Hematopoietic multipotent progenitor cell treated with erythropoietin and hydrocortisone succinate and interleukin-3 and kit ligand, for 8 days (in vitro differentiated cells): ENCODE measurements at regions not wholly inside any gene's neighbourhood (a gene's known extent, or its start where the extent isn't known, plus 50 kb on each side); places are given as distances from the start of the nearest gene placed in this dataset.
"Not testable (repeated sequence)": the region's sequence is repeated elsewhere in the genome, so short reads cannot be mapped to it uniquely, and the experiment has no call there.

Source experiments
- DNase-seq: peaks from one replicate; pipeline ENCODE4 v3.0.0-alpha.2; 2015

DNA sequence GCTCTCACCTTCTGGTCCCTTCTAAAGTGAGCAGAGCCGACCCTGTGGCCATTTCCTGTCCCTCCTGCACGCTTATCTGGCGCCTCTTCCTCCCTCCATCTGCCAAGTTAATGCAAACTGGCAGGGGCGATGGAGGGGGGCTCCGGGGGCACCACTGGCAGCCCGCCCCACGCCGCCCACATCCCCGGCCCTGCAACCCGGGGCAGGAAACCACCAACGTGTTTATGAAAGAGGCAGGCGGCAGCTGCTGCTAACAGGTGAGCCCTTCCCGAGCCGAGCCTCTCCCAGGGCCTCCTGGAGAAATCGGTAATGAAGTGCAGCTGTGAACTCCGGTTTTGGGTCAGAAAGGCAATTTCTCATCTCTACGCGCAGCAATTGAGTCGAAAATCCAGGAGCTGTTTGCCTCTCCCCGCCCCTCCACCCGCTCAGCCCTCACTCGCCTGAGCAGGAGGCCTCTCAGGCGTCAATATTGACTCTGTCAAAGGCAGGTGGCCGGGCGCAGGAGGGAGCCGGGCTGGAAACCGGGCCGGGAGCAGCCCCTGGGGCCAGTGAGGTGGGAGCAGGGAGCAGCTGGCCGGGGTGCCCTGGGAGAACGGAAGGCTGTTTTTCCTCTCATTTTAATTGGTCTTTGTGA lies 164.4 kb upstream of the GSE1 start:
- no peak for DNase-seq

DNA sequence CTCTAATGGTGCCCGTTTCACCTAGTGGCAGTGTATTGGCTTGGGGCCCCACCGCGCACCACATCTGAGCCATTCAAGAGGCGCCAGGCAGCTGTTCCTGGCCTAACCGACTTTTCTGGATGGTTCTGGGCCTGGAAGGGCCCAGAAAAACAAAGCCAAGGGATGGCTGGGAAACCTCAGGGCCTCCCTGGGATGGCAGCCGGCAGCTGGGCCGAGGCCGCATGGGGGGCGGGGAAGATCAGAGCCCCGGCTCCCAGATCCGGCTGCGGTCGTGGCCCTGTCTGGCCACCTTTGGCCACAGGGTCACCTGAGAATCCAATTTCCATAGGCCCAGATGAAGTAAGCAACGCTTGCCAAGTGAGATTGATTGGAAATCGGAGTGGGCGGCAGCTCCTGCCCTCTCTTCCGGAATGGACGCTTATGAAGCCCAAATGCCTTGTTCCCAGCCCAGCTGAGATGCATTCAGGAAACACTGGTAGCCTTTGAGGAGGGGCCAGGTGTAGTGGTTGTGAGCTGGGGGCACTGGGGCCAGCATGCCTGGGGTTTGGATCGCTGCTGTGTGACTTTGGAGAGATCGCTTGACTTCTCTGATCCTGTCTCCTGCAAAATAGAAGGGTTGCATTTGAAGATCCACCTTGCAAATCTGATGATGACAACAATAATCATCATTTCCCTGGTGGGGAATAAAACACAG lies 163.8 kb upstream of the GSE1 start:
- DNase-seq: no peak

- DNase-seq: no peak
These were observed 163.3 kb upstream of the GSE1 start for GRCh38 chr16:85449885-85450245.

DNA sequence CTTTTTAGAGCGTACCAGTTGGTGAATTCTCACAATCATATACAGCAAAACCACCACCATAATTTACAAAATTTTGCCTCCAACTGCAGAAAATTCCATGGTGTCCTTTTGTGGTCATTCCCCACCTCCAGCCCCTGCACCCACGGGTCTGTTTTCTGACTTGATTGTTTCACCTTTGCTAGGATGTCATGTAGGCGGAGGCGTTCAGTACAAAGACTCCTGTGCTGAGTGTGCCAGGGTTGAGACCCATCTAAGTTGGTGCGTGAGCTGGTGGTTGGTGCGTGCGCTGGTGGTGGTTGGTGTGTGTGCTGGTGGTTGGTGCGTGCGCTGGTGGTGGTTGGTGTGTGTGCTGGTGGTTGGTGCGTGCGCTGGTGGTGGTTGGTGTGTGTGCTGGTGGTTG lies 162.0 kb upstream of the GSE1 start:
- DNase-seq: not testable (repeated sequence)

DNA sequence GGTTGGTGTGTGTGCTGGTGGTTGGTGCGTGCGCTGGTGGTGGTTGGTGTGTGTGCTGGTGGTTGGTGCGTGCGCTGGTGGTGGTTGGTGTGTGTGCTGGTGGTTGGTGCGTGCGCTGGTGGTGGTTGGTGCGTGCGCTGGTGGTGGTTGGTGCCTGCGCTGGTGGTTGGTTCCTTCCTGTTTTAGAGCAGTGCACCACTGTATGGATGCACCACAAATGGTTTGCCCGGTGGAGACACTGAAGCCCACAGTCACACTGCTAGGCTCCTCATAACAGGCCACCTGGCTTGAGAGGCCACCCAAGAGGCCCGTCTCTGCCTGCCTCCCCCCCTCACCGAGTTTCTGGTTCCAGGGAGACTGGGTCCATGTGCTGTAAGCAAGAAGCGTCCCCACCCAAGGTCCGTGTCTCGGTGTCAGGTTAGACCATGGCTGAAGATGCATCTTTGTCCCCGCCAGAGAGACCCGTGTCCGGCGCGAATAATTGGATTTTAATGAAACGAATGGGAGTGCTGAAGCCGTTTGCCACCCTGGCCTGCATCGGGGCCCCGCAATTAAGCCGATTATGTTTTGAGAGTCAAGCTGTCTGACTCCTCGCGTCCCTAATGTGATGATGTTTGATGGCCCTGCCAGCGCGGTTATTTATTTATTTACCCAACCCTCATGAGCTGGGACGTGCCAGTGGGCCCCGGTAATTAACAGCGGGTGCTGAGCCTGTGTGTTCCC lies 161.3 kb upstream of the GSE1 start:
- no peak for DNase-seq

- DNase-seq: no peak
These were observed 160.5 kb upstream of the GSE1 start for GRCh38 chr16:85452364-85453193.

DNA sequence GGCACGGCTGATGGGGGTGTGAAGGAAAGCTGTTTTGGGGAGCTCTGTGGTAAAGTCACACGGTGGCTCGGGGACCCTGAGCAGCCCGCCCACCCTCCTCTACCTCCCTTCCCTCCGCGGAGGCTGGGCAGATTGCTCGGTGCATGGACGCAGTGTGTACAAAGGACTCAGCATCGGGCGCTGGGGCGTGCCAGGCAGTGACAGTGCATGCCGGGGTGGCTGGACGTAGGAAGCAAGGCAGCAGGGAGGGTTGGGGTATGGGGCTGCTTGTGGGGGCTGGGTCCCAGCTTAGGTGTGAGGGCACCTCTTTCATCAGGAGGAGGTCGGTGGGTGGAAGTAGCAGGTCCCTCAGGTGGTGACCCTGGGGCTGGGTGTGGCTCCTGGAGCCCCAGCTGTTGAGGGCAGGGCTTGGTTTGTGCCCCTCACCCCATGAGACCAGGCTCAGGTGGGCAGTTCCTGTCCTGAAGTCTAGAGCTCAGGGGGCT lies 159.9 kb upstream of the GSE1 start:
- no peak for DNase-seq

- DNase-seq: no peak
These were observed 159.4 kb upstream of the GSE1 start for GRCh38 chr16:85453703-85454102.

DNA sequence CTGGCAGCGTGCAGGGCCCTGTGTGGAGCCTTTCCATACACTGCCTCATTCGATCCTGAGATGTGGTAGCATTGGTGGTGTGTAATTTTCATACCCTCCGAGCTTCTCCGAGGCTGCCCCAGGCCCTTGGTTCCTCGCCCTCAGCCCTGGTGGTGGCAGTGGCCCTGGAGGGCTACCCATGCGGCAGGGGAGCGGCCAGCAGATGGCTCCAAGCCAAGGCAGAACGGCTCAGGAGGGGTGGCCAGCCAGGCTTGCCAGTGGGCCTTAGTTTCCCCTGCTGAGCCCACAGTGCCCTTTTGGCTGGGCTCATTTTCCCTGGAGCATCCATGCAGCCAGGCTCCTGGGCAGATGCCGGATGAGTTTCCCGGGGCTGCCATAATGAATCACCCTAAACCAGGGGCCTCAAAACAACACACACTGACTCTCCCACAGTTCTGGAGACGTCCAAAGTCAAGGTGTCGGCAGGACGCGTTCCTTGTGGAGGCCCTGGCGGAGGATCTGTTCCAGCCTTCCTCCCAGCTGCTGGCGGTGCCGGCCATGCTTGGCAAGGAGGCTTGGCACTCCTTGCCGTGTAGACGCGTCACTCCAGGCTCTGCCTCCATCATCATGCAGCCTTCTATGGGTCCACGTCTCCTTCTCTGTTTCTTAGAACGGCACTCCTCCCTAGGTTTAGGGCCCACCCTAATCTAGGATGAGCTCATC lies 158.8 kb upstream of the GSE1 start:
- DNase-seq: no peak

- no peak for DNase-seq
These were observed 157.6 kb upstream of the GSE1 start for GRCh38 chr16:85455534-85455933.

DNA sequence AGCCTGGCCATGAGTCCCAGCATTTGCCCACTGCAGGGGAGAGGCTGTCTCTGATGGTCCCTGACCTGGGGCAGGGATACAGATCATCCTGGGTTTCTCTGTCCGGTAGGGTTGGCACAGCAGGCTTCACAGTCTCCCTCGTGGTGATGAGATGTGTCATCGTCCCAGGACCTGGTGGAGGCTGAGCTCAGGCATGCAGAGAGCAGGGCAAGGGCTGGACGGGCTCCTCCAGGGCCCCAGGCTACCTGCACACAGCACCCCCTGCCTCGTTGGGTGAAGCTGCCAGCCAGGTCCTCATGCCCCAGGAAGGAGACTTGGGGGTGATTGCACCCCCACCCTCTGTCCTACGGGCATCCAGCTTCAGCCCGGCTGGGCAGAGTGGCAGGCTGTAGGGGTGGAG lies 155.8 kb upstream of the GSE1 start:
- DNase-seq: no peak

DNA sequence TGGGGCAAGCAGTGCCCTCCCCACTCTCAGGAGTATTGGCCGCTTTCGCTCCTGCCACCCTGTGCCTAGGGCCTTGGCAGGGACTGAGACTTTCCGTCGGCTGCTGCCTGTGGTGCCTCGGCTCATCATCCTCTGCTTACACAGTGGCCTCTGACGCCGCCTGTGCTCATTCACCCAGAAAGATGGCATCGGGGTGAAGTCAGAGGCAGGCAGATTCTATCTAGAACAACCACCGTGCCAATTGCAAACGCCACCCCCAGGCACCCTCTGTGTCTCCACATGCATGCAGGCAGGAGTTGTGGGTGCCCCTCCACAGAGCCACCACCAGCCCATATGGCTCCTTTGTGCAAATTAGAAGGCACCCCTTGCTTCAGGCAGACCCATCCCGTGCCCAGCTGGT lies 154.2 kb upstream of the GSE1 start:
- DNase-seq: no peak

DNA sequence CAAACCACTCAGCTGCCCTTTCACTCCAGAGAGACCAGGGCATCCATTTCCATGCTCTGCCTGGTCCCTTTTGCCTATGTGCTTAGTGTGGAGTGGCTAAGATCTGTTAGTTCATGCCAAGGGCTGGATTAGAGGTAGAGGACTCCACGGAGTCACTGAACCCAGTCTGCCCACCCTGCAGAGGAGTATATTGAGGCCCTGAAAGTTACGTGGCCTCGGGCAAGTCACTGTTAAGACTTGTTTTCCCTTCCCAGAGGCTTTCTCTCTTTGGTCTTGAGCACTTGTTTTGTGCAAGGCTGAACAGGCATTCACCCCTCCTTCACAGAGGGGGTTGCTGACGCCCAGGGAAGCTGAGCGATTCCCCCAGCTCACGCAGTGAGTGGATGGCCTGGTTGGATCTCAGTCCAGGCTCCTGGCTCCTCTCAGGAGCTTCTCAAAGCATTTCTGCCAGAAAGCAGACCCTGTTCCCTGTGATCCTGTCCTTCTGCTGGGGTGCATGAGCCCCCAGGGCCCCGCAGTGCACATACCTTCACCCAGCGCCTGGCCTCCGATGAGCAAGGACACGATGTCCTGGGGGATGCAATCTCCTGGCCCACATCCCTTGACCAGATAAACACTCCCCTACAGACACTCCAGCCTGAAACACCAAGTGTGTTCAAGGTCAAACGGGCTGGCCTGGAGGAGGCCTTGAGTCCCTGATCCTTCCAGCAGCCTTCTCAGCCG lies 153.4 kb upstream of the GSE1 start:
- DNase-seq: no peak

GRCh38 chr16:85460252-85461021 lies 152.7 kb upstream of the GSE1 start:
- DNase-seq: no peak

GRCh38 chr16:85461022-85461813 lies 151.9 kb upstream of the GSE1 start:
- no peak for DNase-seq

- peak; percentile 83 for DNase-seq
These were observed 151.1 kb upstream of the GSE1 start for GRCh38 chr16:85461814-85462713.

GRCh38 chr16:85462714-85463611 lies 150.2 kb upstream of the GSE1 start:
- DNase-seq: no peak
